ENCODE measurements at regions not wholly inside any gene's neighbourhood (a gene's known extent, or its start where the extent isn't known, plus 50 kb on each side); places are given as distances from the start of the nearest gene placed in this dataset.

GRCh38 chr20:24784607-24785006, 164.5 kb upstream of the CST7 start:
- no TSS peak for BruUV-seq (replicated peaks)
- CTCF ChIA-PET = no interaction called here
- dilution Hi-C loops (cut with MboI; ENCODE audit: extremely low pct_ligation_motif_present, low sequenced_read_pairs) = no loop called here

More at GRCh38 chr20:24784607-24785006, 164.5 kb upstream of the CST7 start:
- H4K20me1 ChIP-seq (replicated peaks; ENCODE audit: control insufficient read depth, extremely low read depth, insufficient read depth, low read length) = no peaks in the 10 kb centered on the region
- no peaks in the 10 kb centered on the region for H3K79me2 ChIP-seq (ENCODE audit: control insufficient read depth, insufficient read depth, low read length)
- FAIRE-seq (no peak), DNase-seq (ENCODE audit: low read depth, low spot score) (no peak)
- no peaks in the 10 kb centered on the region for H3K9me3 ChIP-seq (replicated peaks; ENCODE audit: control insufficient read depth, insufficient read depth, low read length)
- H3K4me3 ChIP-seq (replicated peaks in 1 of 3; ENCODE audit: insufficient read depth in 1 of 3, low read depth in 1 of 3, low read length in 3 of 3) = no peak overlapping the region
- no peak overlapping the region for H3K27ac ChIP-seq (ENCODE audit: insufficient read depth, low read depth, low read length)
- no peak overlapping the region for H3K4me2 ChIP-seq (ENCODE audit: insufficient read depth, low read length)
- H3K36me3 ChIP-seq (ENCODE audit: control insufficient read depth in 2 of 2, extremely low read depth in 1 of 2, insufficient read depth in 2 of 2, low read length in 2 of 2) = no peaks in the 10 kb centered on the region
- intact Hi-C loops (cut with micrococcal nuclease) = no loop called here
- H3K27me3 ChIP-seq (ENCODE audit: control insufficient read depth in 2 of 2, insufficient read depth in 2 of 2, low read length in 2 of 2) = no peaks in the 10 kb centered on the region
- TF ChIP-seq GATA2 (IDR thresholded peaks at IDR 0.05; ENCODE audit: insufficient read depth, insufficient read length, low read depth, low read length) = no peak
- no peak for TF ChIP-seq JUN (IDR thresholded peaks at IDR 0.05; ENCODE audit: borderline replicate concordance, insufficient read depth, insufficient read length, low read depth)
- TF ChIP-seq, protein P1, sequence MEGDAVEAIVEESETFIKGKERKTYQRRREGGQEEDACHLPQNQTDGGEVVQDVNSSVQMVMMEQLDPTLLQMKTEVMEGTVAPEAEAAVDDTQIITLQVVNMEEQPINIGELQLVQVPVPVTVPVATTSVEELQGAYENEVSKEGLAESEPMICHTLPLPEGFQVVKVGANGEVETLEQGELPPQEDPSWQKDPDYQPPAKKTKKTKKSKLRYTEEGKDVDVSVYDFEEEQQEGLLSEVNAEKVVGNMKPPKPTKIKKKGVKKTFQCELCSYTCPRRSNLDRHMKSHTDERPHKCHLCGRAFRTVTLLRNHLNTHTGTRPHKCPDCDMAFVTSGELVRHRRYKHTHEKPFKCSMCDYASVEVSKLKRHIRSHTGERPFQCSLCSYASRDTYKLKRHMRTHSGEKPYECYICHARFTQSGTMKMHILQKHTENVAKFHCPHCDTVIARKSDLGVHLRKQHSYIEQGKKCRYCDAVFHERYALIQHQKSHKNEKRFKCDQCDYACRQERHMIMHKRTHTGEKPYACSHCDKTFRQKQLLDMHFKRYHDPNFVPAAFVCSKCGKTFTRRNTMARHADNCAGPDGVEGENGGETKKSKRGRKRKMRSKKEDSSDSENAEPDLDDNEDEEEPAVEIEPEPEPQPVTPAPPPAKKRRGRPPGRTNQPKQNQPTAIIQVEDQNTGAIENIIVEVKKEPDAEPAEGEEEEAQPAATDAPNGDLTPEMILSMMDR (IDR thresholded peaks at IDR 0.05; ENCODE audit: extremely low read depth in 1 of 2, insufficient read depth in 1 of 2, low read depth in 1 of 2, low read length in 2 of 2) = no peak
- no peak for TF ChIP-seq POLR2AphosphoS5 (IDR thresholded peaks at IDR 0.05; ENCODE audit: insufficient read depth, low read depth, low read length)
- TF ChIP-seq, protein P2, sequence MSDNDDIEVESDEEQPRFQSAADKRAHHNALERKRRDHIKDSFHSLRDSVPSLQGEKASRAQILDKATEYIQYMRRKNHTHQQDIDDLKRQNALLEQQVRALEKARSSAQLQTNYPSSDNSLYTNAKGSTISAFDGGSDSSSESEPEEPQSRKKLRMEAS (IDR thresholded peaks at IDR 0.05; ENCODE audit: insufficient read depth, insufficient read length) = no peak
- TF ChIP-seq FOS (IDR thresholded peaks at IDR 0.05; ENCODE audit: borderline replicate concordance, insufficient read depth, low read length) = no peak
- no peak for TF ChIP-seq MYC (IDR thresholded peaks at IDR 0.05; ENCODE audit: low read depth, low read length)
- no peak for TF ChIP-seq EZH2 (IDR thresholded peaks at IDR 0.05; ENCODE audit: borderline replicate concordance, low read depth, low read length, severe bottlenecking)
- no peak for TF ChIP-seq POLR2A (IDR thresholded peaks at IDR 0.05; ENCODE audit: low read depth, low read length)
- H3K9me1 ChIP-seq (replicated peaks; ENCODE audit: control insufficient read depth, extremely low read depth, insufficient read depth, low read length) = no peaks in the 10 kb centered on the region
- H2AFZ ChIP-seq (ENCODE audit: low read depth, low read length) = no peak overlapping the region
- POLR2A ChIA-PET = no interaction called here
- H3K4me1 ChIP-seq (ENCODE audit: control insufficient read depth, extremely low read depth, insufficient read depth, low read length) = no peaks in the 10 kb centered on the region
- no peak overlapping the region for H3K9ac ChIP-seq (replicated peaks; ENCODE audit: extremely low read depth, insufficient read depth, low read length)

Measured in endothelial cell of umbilical vein (primary cell).